Endothelial cell of umbilical vein (primary cell): ENCODE measurements at regions not wholly inside any gene's neighbourhood (a gene's known extent, or its start where the extent isn't known, plus 50 kb on each side); places are given as distances from the start of the nearest gene placed in this dataset.

Source experiments
- CTCF ChIP-seq, 2 donors: IDR thresholded peaks; 1 replicate in 1 of 2; 2 replicates in 1 of 2; pipeline ENCODE4 v1.5.1; 2011; ENCODE audit warnings: low read length in 2 of 2, mild to moderate bottlenecking in 2 of 2, moderate library complexity in 2 of 2, control low read depth in 1 of 2, inconsistent platforms in 1 of 2, low read depth in 1 of 2; ENCODE audit not compliant: insufficient read depth in 1 of 2; ENCODE audit errors: extremely low read depth in 1 of 2
- EZH2 ChIP-seq: IDR thresholded peaks from 2 replicates; pipeline ENCODE4 v1.6.1; 2012; ENCODE audit warnings: borderline replicate concordance, low read depth, mild to moderate bottlenecking, moderate library complexity, low read length, inconsistent platforms; ENCODE audit not compliant: severe bottlenecking
- MAX ChIP-seq: IDR thresholded peaks from 2 replicates; pipeline ENCODE4 v1.6.1; 2011; ENCODE audit not compliant: insufficient read depth, insufficient read length
- MYC ChIP-seq: IDR thresholded peaks from one replicate; pipeline ENCODE4 v1.6.1; 2011; ENCODE audit warnings: mild to moderate bottlenecking, low read depth, low read length
- POLR2A ChIP-seq: IDR thresholded peaks from 2 replicates; pipeline ENCODE4 v1.6.1; 2012; ENCODE audit warnings: low read depth, mild to moderate bottlenecking, control low read depth, low read length
- POLR2AphosphoS5 ChIP-seq: IDR thresholded peaks from 2 replicates; pipeline ENCODE4 v1.6.1; 2012; ENCODE audit warnings: low read depth, mild to moderate bottlenecking, control low read depth, low read length, moderate library complexity; ENCODE audit not compliant: insufficient read depth

- no peak for TF ChIP-seq CTCF (IDR thresholded peaks at IDR 0.05; ENCODE audit: extremely low read depth in 1 of 2, insufficient read depth in 1 of 2, low read depth in 1 of 2, low read length in 2 of 2)
- TF ChIP-seq POLR2A, result no peak
- TF ChIP-seq POLR2AphosphoS5, result no peak
- no peak for TF ChIP-seq MAX
- TF ChIP-seq MYC, result no peak
- TF ChIP-seq EZH2, result no peak
Measured at GRCh38 chr22:49233507-49234100, 594.1 kb downstream of the BRD1 start.
